GM18858 (cell line): ENCODE measurements at regions not wholly inside any gene's neighbourhood (a gene's known extent, or its start where the extent isn't known, plus 50 kb on each side); places are given as distances from the start of the nearest gene placed in this dataset.
"Not testable (repeated sequence)": the region's sequence is repeated elsewhere in the genome, so short reads cannot be mapped to it uniquely, and the experiment has no call there.

Experiments
- ATAC-seq: cut with Tn5 transposase; IDR thresholded peaks from one replicate; pipeline ENCODE4 v1.9.1; 2021; ENCODE audit not compliant: unreplicated experiment

GRCh38 chr5:82956600-82956999 lies 120.6 kb downstream of the TMEM167A start:
- no peak for ATAC-seq

DNA sequence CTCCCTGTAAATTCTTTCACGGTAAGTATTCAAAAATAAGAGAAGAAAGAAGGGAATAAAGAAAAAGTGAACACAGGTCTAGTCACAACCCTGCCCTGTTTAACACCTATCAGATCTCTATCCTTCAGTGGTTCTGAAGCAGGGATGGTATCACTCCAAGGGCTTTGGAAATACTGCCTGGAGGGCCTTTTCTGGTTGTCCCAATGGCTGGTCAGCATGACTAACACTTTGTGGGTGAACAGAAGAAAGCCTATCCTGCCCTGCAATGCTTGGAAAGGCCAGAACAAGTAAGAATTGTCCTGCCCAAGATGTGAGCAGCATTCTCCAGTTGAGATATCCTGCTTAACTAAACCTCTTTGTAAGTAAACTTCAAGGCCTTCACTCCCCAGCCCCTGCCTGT lies 124.9 kb downstream of the TMEM167A start:
- ATAC-seq, result no peak

GRCh38 chr5:82944267-82944666 lies 132.9 kb downstream of the TMEM167A start:
- not testable (repeated sequence) for ATAC-seq

DNA sequence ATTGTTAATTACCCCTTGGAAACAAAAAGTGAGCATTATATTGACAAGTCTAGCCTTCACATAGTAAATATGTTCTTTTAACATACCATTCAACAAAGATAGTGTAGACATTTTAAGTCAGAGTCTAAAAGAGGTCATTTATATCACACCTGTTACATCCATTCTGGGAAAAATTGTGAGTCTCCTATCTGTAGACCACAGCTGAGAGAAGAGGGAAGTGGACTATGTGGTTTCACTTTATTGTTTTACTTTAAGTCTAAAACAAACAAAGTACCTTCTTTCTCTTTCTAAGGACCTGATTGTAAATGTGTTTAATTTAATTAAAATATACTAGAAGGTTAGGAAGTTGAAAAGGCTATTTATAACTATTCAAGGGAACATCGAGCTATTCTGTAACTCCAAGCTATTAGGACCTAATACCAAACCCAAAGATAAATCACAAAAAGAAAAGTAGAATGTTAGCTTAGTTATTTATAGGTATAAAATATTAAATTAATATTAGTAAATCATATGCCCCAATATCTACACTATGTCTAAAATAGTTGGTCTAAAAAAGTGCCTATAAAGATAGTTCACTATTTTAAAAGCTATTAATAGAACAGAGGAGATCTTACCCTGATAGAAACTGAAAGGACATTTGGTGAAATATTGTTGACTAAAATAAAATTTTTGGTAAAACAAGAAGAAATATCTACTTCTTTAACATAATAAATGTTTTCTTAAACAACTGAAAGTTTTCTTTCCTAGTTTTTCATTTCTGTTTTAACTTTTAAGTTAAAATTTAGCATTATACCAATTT lies 134.9 kb downstream of the TMEM167A start:
- ATAC-seq, result peak; percentile 61

- no peak for ATAC-seq
These were observed 138.1 kb downstream of the TMEM167A start for GRCh38 chr5:82938901-82939725.

- not testable (repeated sequence) for ATAC-seq
These were observed 144.5 kb downstream of the TMEM167A start for GRCh38 chr5:82932473-82933220.

- ATAC-seq, result no peak
These were observed 146.1 kb downstream of the TMEM167A start for GRCh38 chr5:82931110-82931509.

DNA sequence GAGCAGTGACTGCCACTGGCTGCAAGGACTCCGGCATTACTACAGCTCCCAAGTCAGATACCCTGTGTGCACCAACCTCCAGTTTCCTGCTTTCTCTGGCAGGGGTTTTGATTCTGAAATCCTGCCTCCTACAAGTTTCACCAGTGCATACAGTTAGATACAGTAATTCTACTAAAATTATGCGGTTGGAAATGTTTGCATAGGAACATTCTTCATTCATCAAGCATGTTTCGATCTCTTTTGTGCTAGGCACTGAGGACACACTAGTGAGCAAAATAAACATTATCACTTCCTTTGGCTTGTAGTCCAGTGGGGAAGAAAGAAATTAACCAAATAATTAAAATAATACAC lies 152.2 kb downstream of the TMEM167A start:
- ATAC-seq, result no peak

DNA sequence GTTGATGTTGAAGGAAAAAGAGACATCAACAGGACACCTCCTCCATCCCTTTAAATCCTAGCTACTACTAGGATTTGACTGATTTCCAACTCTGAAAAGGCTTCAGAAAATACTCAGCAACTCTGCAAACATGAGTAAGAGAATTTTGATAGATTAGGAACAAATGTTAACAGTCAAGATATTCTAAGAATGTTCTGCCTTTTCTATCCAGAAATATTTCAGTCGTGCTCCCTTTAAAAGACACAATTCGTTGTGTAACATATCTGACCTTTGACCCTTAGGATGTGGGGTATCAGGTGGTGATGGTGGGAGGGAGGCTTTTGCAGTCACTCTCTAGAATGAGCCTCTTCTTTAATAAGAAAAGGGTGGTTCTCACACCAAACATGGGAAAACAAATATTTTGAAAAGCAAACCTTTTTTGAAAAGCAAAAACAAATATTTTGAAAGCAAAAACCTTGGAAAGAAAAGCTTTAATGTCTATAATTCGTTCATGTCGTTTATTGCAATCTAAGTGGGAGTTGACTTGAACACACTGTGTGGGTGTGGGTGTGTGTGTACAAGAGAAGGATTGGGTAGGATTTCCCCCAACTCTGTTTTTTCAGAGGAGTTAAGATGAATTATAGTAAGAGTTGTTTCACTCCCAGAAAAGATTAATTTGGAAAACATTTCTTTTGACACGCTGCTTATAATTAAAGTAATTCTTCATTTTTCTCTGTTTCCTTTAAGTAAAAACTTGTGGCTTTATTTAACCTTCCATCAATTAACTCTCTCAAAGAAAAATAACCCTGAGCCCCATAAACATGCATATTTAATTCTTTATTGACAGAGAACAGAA lies 152.8 kb downstream of the TMEM167A start:
- ATAC-seq, result no peak

GRCh38 chr5:82922086-82922734 lies 155.0 kb downstream of the TMEM167A start:
- no peak for ATAC-seq

- ATAC-seq, result no peak
These were observed 158.7 kb downstream of the TMEM167A start for GRCh38 chr5:82918311-82919031.

GRCh38 chr5:82917584-82917983 lies 159.6 kb downstream of the TMEM167A start:
- peak; percentile 86 for ATAC-seq

DNA sequence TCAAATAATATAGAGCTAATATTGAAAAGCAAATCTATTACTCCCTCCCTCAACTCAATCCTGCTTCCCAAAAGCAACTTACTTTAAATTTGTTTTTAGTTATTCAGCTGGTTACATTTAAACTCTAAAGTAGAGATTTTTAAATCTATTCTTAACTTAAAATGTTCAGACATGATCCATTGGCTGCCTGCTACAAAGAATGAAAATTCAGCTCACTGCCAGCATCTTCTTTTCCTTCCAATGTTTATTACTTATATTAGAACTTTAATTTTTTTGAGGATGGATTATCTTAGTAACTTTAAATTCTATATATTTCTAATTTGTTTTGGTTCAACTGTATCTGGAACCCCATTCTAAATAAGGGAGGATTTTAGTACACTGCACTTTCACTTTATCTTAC lies 163.2 kb downstream of the TMEM167A start:
- no peak for ATAC-seq

- ATAC-seq, result no peak
These were observed 164.7 kb downstream of the TMEM167A start for GRCh38 chr5:82912462-82912861.

GRCh38 chr5:82911910-82912309 lies 165.3 kb downstream of the TMEM167A start:
- ATAC-seq, result no peak

- no peak for ATAC-seq
These were observed 166.3 kb downstream of the TMEM167A start for GRCh38 chr5:82910905-82911304.

DNA sequence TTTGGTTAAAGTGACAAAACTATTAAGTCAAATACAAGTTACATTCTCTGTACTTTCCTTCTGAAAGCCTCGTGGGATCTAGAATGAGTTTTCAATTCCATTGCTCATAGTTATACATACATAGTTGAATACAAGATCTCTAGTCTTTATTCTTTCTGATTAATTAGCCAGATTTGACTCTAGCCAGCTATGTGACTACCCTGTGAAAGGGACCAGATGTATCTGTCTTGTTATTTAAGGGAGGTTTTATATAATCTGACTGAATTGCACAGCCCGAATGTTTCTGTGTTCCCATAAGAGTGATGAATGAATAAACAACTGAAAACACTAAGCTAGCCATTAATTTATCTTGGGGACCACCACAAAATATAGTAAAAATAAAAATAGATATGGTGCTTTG lies 166.7 kb downstream of the TMEM167A start:
- no peak for ATAC-seq

DNA sequence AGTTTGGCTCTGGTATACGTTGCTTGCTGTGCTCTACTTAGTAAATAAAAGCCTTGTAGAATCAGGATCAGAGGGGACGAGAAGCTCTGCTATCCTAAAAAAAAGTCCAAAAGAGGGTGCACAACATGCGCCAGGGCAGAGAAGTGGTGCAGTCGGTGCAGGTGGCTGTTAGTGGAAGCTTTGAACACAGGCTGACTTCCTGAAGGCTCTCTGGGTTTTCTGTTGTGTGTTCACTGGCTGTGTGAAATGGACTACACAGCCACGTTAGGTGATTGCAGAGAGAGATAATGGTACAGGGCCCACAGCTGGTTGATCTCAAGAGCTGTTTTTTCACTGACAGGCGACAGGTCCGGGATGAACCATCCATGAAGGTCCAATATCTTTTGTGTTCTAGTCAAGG lies 167.4 kb downstream of the TMEM167A start:
- no peak for ATAC-seq

- ATAC-seq, result no peak
These were observed 171.2 kb downstream of the TMEM167A start for GRCh38 chr5:82905986-82906385.
